OCI-LY7 (cell line): ENCODE measurements at regions not wholly inside any gene's neighbourhood (a gene's known extent, or its start where the extent isn't known, plus 50 kb on each side); places are given as distances from the start of the nearest gene placed in this dataset.

Source experiments
- BruUV-seq: library from RNA; stranded (reverse); fragments of 400-500 nt; replicated peaks from 2 replicates; lab custom pipeline; 2021; lab: Mats Ljungman, UMichigan
- CTCF ChIA-PET: fragments of 300-600 bp; sonication (Branson Sonifier 250); formaldehyde crosslinking; loops from one replicate; lab custom pipeline; 2022; ENCODE audit warnings: antibody characterized with exemption; ENCODE audit not compliant: unreplicated experiment; lab: Charles Lee
- POLR2A ChIA-PET: fragments of 300-600 bp; sonication (Branson Sonifier 250); formaldehyde crosslinking; loops from one replicate; lab custom pipeline; 2022; ENCODE audit warnings: antibody characterized with exemption; lab: Charles Lee
- DNase-seq: peaks from one replicate; pipeline ENCODE4 v3.0.0-alpha.2; 2015; ENCODE audit warnings: low spot score
- H2AFZ ChIP-seq: fragments of 200-600 bp; sonication (generic), shearing (Covaris generic); 2 replicates; pipeline ENCODE4 v1.6.1; 2014; ENCODE audit warnings: mild to moderate bottlenecking, antibody characterized with exemption, low read length, moderate library complexity
- H3K27ac ChIP-seq: fragments of 200-600 bp; sonication (generic); 2 replicates; pipeline ENCODE4 v1.5.1; 2014; ENCODE audit warnings: mixed run types, low read depth, mild to moderate bottlenecking, moderate library complexity, low read length, inconsistent platforms; ENCODE audit not compliant: poor library complexity, severe bottlenecking
- H3K36me3 ChIP-seq: fragments of 200-600 bp; sonication (generic); 2 replicates; pipeline ENCODE4 v1.6.1; 2014; ENCODE audit warnings: mild to moderate bottlenecking, antibody characterized with exemption, low read length, moderate library complexity, mixed read lengths; ENCODE audit not compliant: insufficient read depth
- H3K4me1 ChIP-seq: fragments of 200-600 bp; sonication (generic); 2 replicates; pipeline ENCODE4 v1.5.1; 2014; ENCODE audit warnings: mild to moderate bottlenecking, low read length; ENCODE audit not compliant: insufficient read depth, poor library complexity, severe bottlenecking
- H3K4me2 ChIP-seq: fragments of 200-600 bp; sonication (generic); 2 replicates; pipeline ENCODE4 v1.6.1; 2014; ENCODE audit warnings: mild to moderate bottlenecking, low read length
- H3K4me3 ChIP-seq: fragments of 200-600 bp; sonication (generic); 2 replicates; pipeline ENCODE4 v1.5.1; 2014; ENCODE audit warnings: mild to moderate bottlenecking, low read depth, low read length; ENCODE audit not compliant: poor library complexity, severe bottlenecking
- H3K79me2 ChIP-seq: fragments of 200-600 bp; sonication (generic); 2 replicates; pipeline ENCODE4 v1.6.1; 2016; ENCODE audit warnings: low read depth, mild to moderate bottlenecking, low read length, moderate library complexity, mixed read lengths; ENCODE audit not compliant: insufficient read depth
- H3K9me2 ChIP-seq: fragments of 200-600 bp; sonication (generic); 2 replicates; pipeline ENCODE4 v1.6.1; 2016; ENCODE audit warnings: mild to moderate bottlenecking, low read length, mixed read lengths; ENCODE audit not compliant: insufficient read depth
- H3K9me3 ChIP-seq: fragments of 200-600 bp; sonication (generic); 2 replicates; pipeline ENCODE4 v1.6.1; 2014; ENCODE audit warnings: mild to moderate bottlenecking, mixed run types, low read length, mixed read lengths
- H4K20me1 ChIP-seq: fragments of 200-600 bp; sonication (generic); 2 replicates; pipeline ENCODE4 v1.6.1; 2014; ENCODE audit warnings: mild to moderate bottlenecking, antibody characterized with exemption, low read length, moderate library complexity, mixed read lengths; ENCODE audit not compliant: insufficient read depth
- CTCF ChIP-seq: fragments of 200-600 bp; sonication (generic); conservative IDR thresholded peaks from 2 replicates; pipeline ENCODE4 v1.5.1; 2014; ENCODE audit warnings: mild to moderate bottlenecking, antibody characterized with exemption, low read length, moderate library complexity, mixed read lengths
- EZH2phosphoT487 ChIP-seq: fragments of 200-600 bp; sonication (generic); IDR thresholded peaks from 2 replicates; pipeline ENCODE4 v1.6.1; 2018; ENCODE audit warnings: low read depth, borderline replicate concordance, mild to moderate bottlenecking, mixed run types, antibody characterized with exemption, low read length, moderate library complexity, mixed read lengths
- intact Hi-C: fragments of 100-400 bp; cut with micrococcal nuclease; formaldehyde crosslinking; loops from one replicate; pipeline ENCODE4 v1.10.0; 2022; ENCODE audit not compliant: unreplicated experiment

DNA sequence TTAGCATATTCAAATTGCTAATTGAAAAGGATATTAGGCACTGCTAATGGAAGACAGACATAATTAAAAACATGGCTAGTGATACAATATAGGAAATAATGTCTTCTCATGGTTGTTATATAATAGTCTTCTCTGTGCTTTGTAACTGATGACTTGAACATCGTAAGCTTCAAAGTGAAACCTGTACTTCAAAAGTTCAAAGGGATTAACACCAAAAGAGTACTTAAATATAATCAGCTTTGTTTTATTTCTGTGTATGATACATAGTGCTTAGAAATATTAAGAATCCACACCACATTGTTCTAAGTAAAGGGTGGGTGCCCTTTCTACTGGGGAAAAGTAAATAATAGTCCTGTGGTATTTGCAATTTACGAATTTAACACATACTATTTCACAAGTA lies 75.4 kb upstream of the ITGA1 start:
- no peak for DNase-seq
- TF ChIP-seq CTCF (no peak), EZH2phosphoT487 (no peak)
- Histone ChIP-seq H3K9me3 (no peaks in the 10 kb centered on the region), H3K79me2 (no peaks in the 10 kb centered on the region), H3K4me3 (no peak overlapping the region), H3K9me2 (no peaks in the 10 kb centered on the region), H4K20me1 (no peaks in the 10 kb centered on the region), H2AFZ (no peak overlapping the region), H3K27ac (no peak overlapping the region), H3K4me1 (no peaks in the 10 kb centered on the region), H3K4me2 (no peak overlapping the region), H3K36me3 (no peaks in the 10 kb centered on the region)
- ChIA-PET CTCF (no interaction called here), POLR2A (no interaction called here)
- no TSS peak for BruUV-seq
- intact Hi-C loops: no loop called here

DNA sequence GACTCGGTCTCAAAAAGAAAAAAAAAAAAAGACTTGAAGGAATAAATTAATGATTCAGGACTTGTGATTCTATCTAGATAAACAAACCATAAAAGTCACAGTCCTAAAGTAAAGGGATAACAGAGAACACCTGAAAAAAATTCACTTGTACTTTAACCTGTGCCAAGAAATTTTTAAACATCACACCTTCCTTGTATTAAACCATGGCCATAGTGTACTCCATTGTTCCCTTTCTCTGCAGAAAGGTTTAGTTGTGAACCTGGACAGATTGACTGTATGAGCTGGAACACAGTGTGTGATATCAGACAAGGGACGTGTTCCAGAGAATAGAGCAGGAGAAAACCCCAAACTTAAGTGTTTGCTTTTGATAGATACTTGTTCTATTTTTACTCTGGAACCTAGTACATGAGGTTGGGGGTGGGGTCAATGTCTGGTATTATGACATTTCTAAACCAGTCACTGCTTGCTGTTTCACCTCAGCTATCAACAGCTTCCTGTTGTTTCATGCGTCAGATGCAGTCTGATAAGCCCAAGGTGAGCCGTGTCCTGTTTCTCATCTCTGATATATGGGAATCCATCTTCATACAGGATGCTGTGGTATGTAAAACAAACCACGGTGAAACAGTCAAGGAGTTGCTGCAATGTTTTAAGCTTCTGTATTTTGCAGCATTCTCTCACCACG lies 62.5 kb upstream of the ITGA1 start:
- CTCF ChIA-PET: no interaction called here
- POLR2A ChIA-PET: interaction anchor here (1.4 kb wide), 1 partner anchor 13 kb away, joined by 3 read pairs; no protein-coding TSS in a partner anchor
- no peaks in the 10 kb centered on the region for H3K36me3 ChIP-seq
- no peaks in the 10 kb centered on the region for H3K9me2 ChIP-seq
- no peak overlapping the region for H3K4me3 ChIP-seq
- no TSS peak for BruUV-seq
- no peak overlapping the region for H3K4me2 ChIP-seq
- H2AFZ ChIP-seq: peak overlapping the region; percentile 8; the same call in 1 of the 2 replicates
- no peaks in the 10 kb centered on the region for H3K4me1 ChIP-seq
- no peak for DNase-seq
- no peak overlapping the region for H3K27ac ChIP-seq
- TF ChIP-seq EZH2phosphoT487: no peak
- no peaks in the 10 kb centered on the region for H4K20me1 ChIP-seq
- no peaks in the 10 kb centered on the region for H3K79me2 ChIP-seq
- no peaks in the 10 kb centered on the region for H3K9me3 ChIP-seq
- intact Hi-C loops: no loop called here

- H3K9me2 ChIP-seq: no peaks in the 10 kb centered on the region
- H3K4me3 ChIP-seq: no peak overlapping the region
- no peaks in the 10 kb centered on the region for H3K36me3 ChIP-seq
- intact Hi-C loops: no loop called here
- no peaks in the 10 kb centered on the region for H3K4me1 ChIP-seq
- TF ChIP-seq CTCF (no peak), EZH2phosphoT487 (no peak)
- no TSS peak for BruUV-seq
- H2AFZ ChIP-seq: 0 out of 2 replicates have a peak overlapping the region, but pooled peaks have one; percentile 8
- no peaks in the 10 kb centered on the region for H3K9me3 ChIP-seq
- no peaks in the 10 kb centered on the region for H3K79me2 ChIP-seq
- POLR2A ChIA-PET: interaction anchor here (1.4 kb wide), 1 partner anchor 13 kb away, joined by 3 read pairs; no protein-coding TSS in a partner anchor
- no peak overlapping the region for H3K4me2 ChIP-seq
- H4K20me1 ChIP-seq: no peaks in the 10 kb centered on the region
- no peak for DNase-seq
- H3K27ac ChIP-seq: no peak overlapping the region
- CTCF ChIA-PET: no interaction called here
Observed at GRCh38 chr5:52725808-52726207, 61.9 kb upstream of the ITGA1 start.
